SK-N-SH treated with all-trans-retinoic acid at 6 μM for 48 hours (cell line): ENCODE measurements at regions not wholly inside any gene's neighbourhood (a gene's known extent, or its start where the extent isn't known, plus 50 kb on each side); places are given as distances from the start of the nearest gene placed in this dataset.

Experiments used
- CREB5 ChIP-seq: fragments of 250-450 bp; sonication (Bioruptor Pico); IDR thresholded peaks from 2 replicates; pipeline ENCODE4 v1.5.1; 2020; ENCODE audit warnings: low read depth, mild to moderate bottlenecking, moderate library complexity
- CSDC2 ChIP-seq: fragments of 250-450 bp; sonication (Bioruptor Pico); IDR thresholded peaks from 2 replicates; pipeline ENCODE4 v1.5.0; 2020; ENCODE audit warnings: mild to moderate bottlenecking, moderate library complexity
- RARB ChIP-seq: fragments of 250-450 bp; sonication (Bioruptor Pico); IDR thresholded peaks from 2 replicates; pipeline ENCODE4 v1.8.0; 2021; ENCODE audit warnings: mild to moderate bottlenecking, moderate library complexity
- ZC3H10 ChIP-seq: fragments of 250-450 bp; sonication (Bioruptor Pico); IDR thresholded peaks from 2 replicates; pipeline ENCODE4 v1.5.1; 2021; ENCODE audit warnings: mild to moderate bottlenecking, moderate library complexity
- ZFP3 ChIP-seq: fragments of 250-450 bp; sonication (Bioruptor Pico); IDR thresholded peaks from 2 replicates; pipeline ENCODE4 v1.5.0; 2020; ENCODE audit warnings: mild to moderate bottlenecking, moderate library complexity
- ZFP30 ChIP-seq: fragments of 450-650 bp; formaldehyde crosslinking; IDR thresholded peaks from 2 replicates; pipeline ENCODE4 v1.5.0; 2022; ENCODE audit warnings: mild to moderate bottlenecking, moderate library complexity
- TF ChIP-seq, protein P1 (sequence below): fragments of 250-450 bp; sonication (Bioruptor Pico); IDR thresholded peaks from 2 replicates; pipeline ENCODE4 v1.8.0; 2021; ENCODE audit warnings: low read depth, mild to moderate bottlenecking, moderate library complexity, borderline replicate concordance

DNA sequence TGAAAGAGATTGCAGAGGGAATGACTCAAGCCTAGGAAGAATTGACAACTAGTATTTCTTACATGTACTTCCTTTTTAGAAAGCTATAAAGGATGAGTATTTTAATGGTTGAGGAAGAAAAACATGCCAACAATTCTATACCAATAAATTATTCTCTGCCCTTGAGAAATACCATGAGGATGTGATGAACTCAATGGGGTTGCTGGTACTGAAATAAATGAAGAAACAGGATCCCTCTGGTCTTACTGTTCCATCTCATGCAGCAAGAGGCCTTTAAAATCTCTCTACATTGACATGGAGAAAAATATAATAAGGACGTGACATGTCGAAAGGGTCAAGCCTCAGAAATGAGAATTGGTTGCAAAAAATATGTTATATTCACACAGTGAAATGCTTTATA lies 477.3 kb downstream of the GABRG2 start:
- TF ChIP-seq ZFP30 (CRISPR knock-in tag) (no peak), ZC3H10 (CRISPR knock-in tag) (no peak), ZFP3 (CRISPR knock-in tag) (no peak), CREB5 (CRISPR knock-in tag) (no peak), RARB (no peak), CSDC2 (CRISPR knock-in tag) (no peak)
- TF ChIP-seq, protein P1, sequence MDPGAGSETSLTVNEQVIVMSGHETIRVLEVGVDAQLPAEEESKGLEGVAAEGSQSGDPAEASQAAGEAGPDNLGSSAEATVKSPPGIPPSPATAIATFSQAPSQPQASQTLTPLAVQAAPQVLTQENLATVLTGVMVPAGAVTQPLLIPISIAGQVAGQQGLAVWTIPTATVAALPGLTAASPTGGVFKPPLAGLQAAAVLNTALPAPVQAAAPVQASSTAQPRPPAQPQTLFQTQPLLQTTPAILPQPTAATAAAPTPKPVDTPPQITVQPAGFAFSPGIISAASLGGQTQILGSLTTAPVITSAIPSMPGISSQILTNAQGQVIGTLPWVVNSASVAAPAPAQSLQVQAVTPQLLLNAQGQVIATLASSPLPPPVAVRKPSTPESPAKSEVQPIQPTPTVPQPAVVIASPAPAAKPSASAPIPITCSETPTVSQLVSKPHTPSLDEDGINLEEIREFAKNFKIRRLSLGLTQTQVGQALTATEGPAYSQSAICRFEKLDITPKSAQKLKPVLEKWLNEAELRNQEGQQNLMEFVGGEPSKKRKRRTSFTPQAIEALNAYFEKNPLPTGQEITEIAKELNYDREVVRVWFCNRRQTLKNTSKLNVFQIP (CRISPR knock-in tag) = no peak
